GM23338 (cell line): ENCODE measurements at regions not wholly inside any gene's neighbourhood (a gene's known extent, or its start where the extent isn't known, plus 50 kb on each side); places are given as distances from the start of the nearest gene placed in this dataset.

Source experiments
- ATAC-seq: fragments of 200-7000 bp; cut with Tn5 transposase; 3 replicates; pipeline ENCODE4 v1.9.1; 2020
- DNase-seq: peaks from one replicate; pipeline ENCODE4 v3.0.0-alpha.2; 2015; ENCODE audit warnings: low spot score
- H2AFZ ChIP-seq: fragments of 200-600 bp; sonication (generic); 2 replicates; pipeline ENCODE4 v1.8.0; 2016; ENCODE audit warnings: antibody characterized with exemption, mild to moderate bottlenecking, moderate library complexity
- H3F3A ChIP-seq: fragments of 200-600 bp; sonication (generic); replicated peaks from 2 replicates; pipeline ENCODE4 v1.8.0; 2017; ENCODE audit warnings: antibody characterized with exemption, mixed run types, low read depth
- H3K27ac ChIP-seq: fragments of 200-600 bp; sonication (generic); 2 replicates; pipeline ENCODE4 v1.6.1; 2016; ENCODE audit warnings: low read depth
- H3K27me3 ChIP-seq: fragments of 200-600 bp; sonication (generic); 2 replicates; pipeline ENCODE4 v1.8.0; 2016; ENCODE audit warnings: mild to moderate bottlenecking, mixed run types, moderate library complexity; ENCODE audit not compliant: insufficient read depth
- H3K36me3 ChIP-seq: fragments of 200-600 bp; sonication (generic); 2 replicates; pipeline ENCODE4 v1.8.0; 2016; ENCODE audit warnings: mild to moderate bottlenecking; ENCODE audit not compliant: insufficient read depth
- H3K4me1 ChIP-seq: fragments of 200-600 bp; sonication (generic); 2 replicates; pipeline ENCODE4 v1.8.0; 2016; ENCODE audit warnings: mild to moderate bottlenecking, moderate library complexity; ENCODE audit not compliant: insufficient read depth
- H3K4me2 ChIP-seq: fragments of 200-600 bp; sonication (generic); 2 replicates; pipeline ENCODE4 v1.7.1; 2017; ENCODE audit warnings: mixed run types
- H3K4me3 ChIP-seq: fragments of 200-600 bp; sonication (generic); 2 replicates; pipeline ENCODE4 v1.6.1; 2016; ENCODE audit warnings: mixed run types
- H3K79me2 ChIP-seq: fragments of 200-600 bp; sonication (generic); replicated peaks from 2 replicates; pipeline ENCODE4 v1.8.0; 2017; ENCODE audit warnings: mild to moderate bottlenecking; ENCODE audit not compliant: insufficient read depth
- H3K9me2 ChIP-seq: fragments of 200-600 bp; sonication (generic); 2 replicates; pipeline ENCODE4 v1.8.0; 2017; ENCODE audit not compliant: insufficient read depth
- H4K20me1 ChIP-seq: fragments of 200-600 bp; sonication (generic); replicated peaks from 2 replicates; pipeline ENCODE4 v1.8.0; 2017; ENCODE audit warnings: mild to moderate bottlenecking; ENCODE audit not compliant: insufficient read depth
- H3K27ac Mint-ChIP-seq: 2 replicates; pipeline ENCODE4 v1.8.0; 2020; ENCODE audit warnings: inconsistent platforms, mild to moderate bottlenecking, moderate library complexity, mixed read lengths
- H3K27me3 Mint-ChIP-seq: 3 replicates; pipeline ENCODE4 v1.8.0; 2022; ENCODE audit warnings: low read depth, mild to moderate bottlenecking, moderate library complexity, mixed read lengths, inconsistent platforms; ENCODE audit not compliant: insufficient read depth, poor library complexity
- H3K36me3 Mint-ChIP-seq: 3 replicates; pipeline ENCODE4 v1.8.0; 2021; ENCODE audit warnings: low read depth, mild to moderate bottlenecking, inconsistent platforms, moderate library complexity, mixed read lengths
- H3K4me1 Mint-ChIP-seq: 3 replicates; pipeline ENCODE4 v1.8.0; 2020; ENCODE audit warnings: mild to moderate bottlenecking, inconsistent platforms, mixed read lengths
- H3K4me3 Mint-ChIP-seq: 3 replicates; pipeline ENCODE4 v1.8.0; 2021; ENCODE audit warnings: moderate library complexity, mild to moderate bottlenecking, inconsistent platforms, mixed read lengths
- H3K9me3 Mint-ChIP-seq: 3 replicates; pipeline ENCODE4 v1.8.0; 2020; ENCODE audit warnings: moderate library complexity, mild to moderate bottlenecking, inconsistent platforms, mixed read lengths
- CREB1 ChIP-seq: fragments of 250-450 bp; sonication (Bioruptor Pico); IDR thresholded peaks from 2 replicates; pipeline ENCODE4 v1.5.0; 2020; ENCODE audit warnings: low read depth, mild to moderate bottlenecking, moderate library complexity
- CTCF ChIP-seq, 2 experiments: fragments of 200-600 bp in 1 of 2; sonication (generic) in 1 of 2; conservative IDR thresholded peaks; 2 replicates each; pipeline versions ENCODE4 v1.5.1 to v1.6.1; 2016 to 2017; ENCODE audit warnings: antibody characterized with exemption in 2 of 2, low read depth in 2 of 2, mild to moderate bottlenecking in 2 of 2, moderate library complexity in 1 of 2
- EZH2 ChIP-seq: fragments of 200-600 bp; sonication (generic); IDR thresholded peaks from one replicate; pipeline ENCODE4 v1.8.0; 2017; ENCODE audit warnings: antibody characterized with exemption, mild to moderate bottlenecking, low read depth; ENCODE audit not compliant: unreplicated experiment
- EZH2phosphoT487 ChIP-seq: fragments of 200-600 bp; sonication (generic); IDR thresholded peaks from one replicate; pipeline ENCODE4 v1.8.1; 2018; ENCODE audit warnings: antibody characterized with exemption; ENCODE audit not compliant: unreplicated experiment
- JUNB ChIP-seq: IDR thresholded peaks from one replicate; pipeline ENCODE4 v1.6.1; 2016; ENCODE audit warnings: antibody characterized with exemption; ENCODE audit not compliant: unreplicated experiment
- NANOG ChIP-seq: IDR thresholded peaks from 2 replicates; pipeline ENCODE4 v1.6.1; 2016; ENCODE audit warnings: antibody characterized with exemption, borderline replicate concordance
- POLR2AphosphoS5 ChIP-seq: IDR thresholded peaks from 2 replicates; pipeline ENCODE4 v1.6.1; 2016; ENCODE audit warnings: antibody characterized with exemption, low read depth
- REST ChIP-seq: IDR thresholded peaks from one replicate; pipeline ENCODE4 v1.6.1; 2018; ENCODE audit warnings: antibody characterized with exemption; ENCODE audit not compliant: unreplicated experiment
- ZNF114 ChIP-seq: fragments of 250-450 bp; sonication (Bioruptor Pico); IDR thresholded peaks from 2 replicates; pipeline ENCODE4 v1.5.0; 2020; ENCODE audit warnings: mild to moderate bottlenecking, moderate library complexity
- ZNF462 ChIP-seq: fragments of 250-450 bp; sonication (Bioruptor Pico); IDR thresholded peaks from 2 replicates; pipeline ENCODE4 v1.5.0; 2020; ENCODE audit warnings: mild to moderate bottlenecking, moderate library complexity
- TF ChIP-seq, protein P1 (sequence below): IDR thresholded peaks from 2 replicates; pipeline ENCODE4 v1.6.1; 2016; ENCODE audit warnings: antibody characterized with exemption

DNA sequence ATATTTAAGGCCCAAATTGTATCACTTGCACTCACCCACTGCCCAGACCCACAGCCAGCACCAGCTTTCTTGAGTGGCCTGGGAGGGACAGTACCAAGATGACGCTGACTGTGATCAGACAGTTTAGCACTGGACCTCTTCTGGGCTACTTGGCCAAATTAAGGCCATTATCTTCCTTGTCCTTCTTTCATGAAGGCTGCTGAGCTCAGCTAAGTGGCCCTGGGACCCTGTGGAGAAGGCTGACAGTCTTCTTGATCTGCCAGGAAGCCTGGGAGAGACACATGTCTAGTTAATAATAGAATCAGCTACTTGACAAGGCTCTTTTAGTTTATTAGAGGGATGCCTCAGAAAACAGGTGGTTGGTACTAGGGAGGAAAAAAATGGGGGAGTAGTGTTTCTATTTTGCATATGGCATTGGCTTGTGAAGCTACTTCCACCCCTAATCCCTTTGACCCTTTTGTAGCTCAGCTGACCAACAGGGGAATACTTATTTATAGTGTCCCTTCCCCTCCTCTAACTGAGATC, 127.9 kb upstream of the NTM start (continued):
- TF ChIP-seq ZNF462: no peak
- TF ChIP-seq EZH2phosphoT487: no peak

GRCh38 chr11:131246156-131246555, 124.3 kb upstream of the NTM start:
- Mint-ChIP-seq H3K27me3 (peaks cover 14% of the 10 kb centered on the region), H3K4me1 (peaks cover 33% of the 10 kb centered on the region), H3K9me3 (no peaks in the 10 kb centered on the region), H3K27ac (no peak overlapping the region), H3K36me3 (no peaks in the 10 kb centered on the region), H3K4me3 (no peak overlapping the region)
- Histone ChIP-seq H3K4me3 (peak overlapping the region; percentile 39; the same call in 1 of the 2 replicates), H3K27me3 (no peaks in the 10 kb centered on the region), H2AFZ (no peak overlapping the region), H3K27ac (no peak overlapping the region), H3K4me2 (0 out of 2 replicates have a peak overlapping the region, but pooled peaks have one; percentile 44), H4K20me1 (no peaks in the 10 kb centered on the region), H3K4me1 (peaks cover 28% of the 10 kb centered on the region), H3K79me2 (no peaks in the 10 kb centered on the region), H3F3A (no peaks in the 10 kb centered on the region), H3K9me2 (0 out of 2 replicates have a peak, but pooled peaks cover 3% of the 10 kb centered on the region), H3K36me3 (no peaks in the 10 kb centered on the region)
- ATAC-seq: peak; percentile 79
- DNase-seq: peak; percentile 62
- TF ChIP-seq EZH2 (no peak), ZNF114 (CRISPR knock-in tag) (no peak), EZH2phosphoT487 (no peak), POLR2AphosphoS5 (no peak), JUNB (no peak), NANOG (no peak), CREB1 (CRISPR knock-in tag) (no peak), CTCF (conservative IDR thresholded peaks at IDR 0.05; ENCODE audit: low read depth in 2 of 2) (no peak), REST (no peak)
- TF ChIP-seq, protein P1, sequence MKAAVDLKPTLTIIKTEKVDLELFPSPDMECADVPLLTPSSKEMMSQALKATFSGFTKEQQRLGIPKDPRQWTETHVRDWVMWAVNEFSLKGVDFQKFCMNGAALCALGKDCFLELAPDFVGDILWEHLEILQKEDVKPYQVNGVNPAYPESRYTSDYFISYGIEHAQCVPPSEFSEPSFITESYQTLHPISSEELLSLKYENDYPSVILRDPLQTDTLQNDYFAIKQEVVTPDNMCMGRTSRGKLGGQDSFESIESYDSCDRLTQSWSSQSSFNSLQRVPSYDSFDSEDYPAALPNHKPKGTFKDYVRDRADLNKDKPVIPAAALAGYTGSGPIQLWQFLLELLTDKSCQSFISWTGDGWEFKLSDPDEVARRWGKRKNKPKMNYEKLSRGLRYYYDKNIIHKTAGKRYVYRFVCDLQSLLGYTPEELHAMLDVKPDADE: no peak
